CD14-positive monocyte (primary cell): ENCODE measurements at regions not wholly inside any gene's neighbourhood (a gene's known extent, or its start where the extent isn't known, plus 50 kb on each side); places are given as distances from the start of the nearest gene placed in this dataset.

ENCODE experiments used
- DNase-seq, 3 donors: peaks; one replicate each; pipeline ENCODE4 v3.0.0-alpha.2; 2011 to 2022
- H2AFZ ChIP-seq: 2 replicates; pipeline ENCODE4 v1.6.0; 2012; ENCODE audit warnings: mild to moderate bottlenecking, low read depth, low read length, inconsistent platforms; ENCODE audit not compliant: insufficient read depth, poor library complexity, severe bottlenecking
- H3K27ac ChIP-seq, 2 donors: 1 replicate in 1 of 2; 2 replicates in 1 of 2; pipeline ENCODE4 v1.5.1; 2012 to 2013; ENCODE audit warnings: low read length in 2 of 2, control low read depth in 1 of 2, inconsistent platforms in 1 of 2, low read depth in 1 of 2, mild to moderate bottlenecking in 1 of 2
- H3K27me3 ChIP-seq, 2 donors: one replicate each; pipeline versions ENCODE4 v1.6.0 to v1.6.1; 2011 to 2013; ENCODE audit warnings: low read length in 2 of 2; ENCODE audit not compliant: control insufficient read depth in 2 of 2, insufficient read depth in 2 of 2
- H3K36me3 ChIP-seq, 2 donors: replicated peaks in 1 of 2; 1 replicate in 1 of 2; 2 replicates in 1 of 2; pipeline versions ENCODE4 v1.5.1 to v1.6.1; 2012 to 2013; ENCODE audit warnings: low read length in 2 of 2, control low read depth in 1 of 2, inconsistent platforms in 1 of 2, mild to moderate bottlenecking in 1 of 2; ENCODE audit not compliant: insufficient read depth in 2 of 2, control insufficient read depth in 1 of 2
- H3K4me1 ChIP-seq, 2 donors: 1 replicate in 1 of 2; 2 replicates in 1 of 2; pipeline versions ENCODE4 v1.5.1 to v1.6.1; 2012 to 2013; ENCODE audit warnings: low read length in 2 of 2, control low read depth in 1 of 2, inconsistent platforms in 1 of 2, mild to moderate bottlenecking in 1 of 2, moderate library complexity in 1 of 2; ENCODE audit not compliant: insufficient read depth in 2 of 2, control insufficient read depth in 1 of 2
- H3K4me2 ChIP-seq: replicated peaks from 2 replicates; pipeline ENCODE3; 2012; ENCODE audit warnings: low read length, moderate library complexity, mild to moderate bottlenecking; ENCODE audit not compliant: poor library complexity, severe bottlenecking; ENCODE audit errors: extremely low read depth
- H3K4me3 ChIP-seq, 3 experiments: fragments of 200-600 bp in 1 of 3; sonication (generic) in 1 of 3; replicated peaks in 1 of 3; 1 replicate in 2 of 3; 2 replicates in 1 of 3; pipeline ENCODE4 v1.5.1; 2011 to 2013; ENCODE audit warnings: low read length in 3 of 3, mild to moderate bottlenecking in 3 of 3, control low read depth in 2 of 3, low read depth in 2 of 3, inconsistent platforms in 1 of 3, moderate library complexity in 1 of 3
- H3K79me2 ChIP-seq: 2 replicates; pipeline ENCODE4 v1.6.0; 2012; ENCODE audit warnings: mild to moderate bottlenecking, control low read depth, inconsistent platforms, low read length, moderate library complexity; ENCODE audit not compliant: insufficient read depth
- H3K9ac ChIP-seq: 2 replicates; pipeline ENCODE4 v1.6.0; 2017; ENCODE audit warnings: low read length, mild to moderate bottlenecking; ENCODE audit not compliant: insufficient read depth, poor library complexity, severe bottlenecking
- H3K9me3 ChIP-seq, 2 donors: replicated peaks in 1 of 2; 1 replicate in 1 of 2; 2 replicates in 1 of 2; pipeline versions ENCODE4 v1.5.1 to v1.6.1; 2012 to 2013; ENCODE audit warnings: low read length in 2 of 2, control low read depth in 1 of 2; ENCODE audit not compliant: control insufficient read depth in 1 of 2, insufficient read depth in 1 of 2
- H4K20me1 ChIP-seq: 2 replicates; pipeline ENCODE4 v1.6.0; 2012; ENCODE audit warnings: mild to moderate bottlenecking, low read length, control low read depth, moderate library complexity; ENCODE audit not compliant: insufficient read depth
- H3K27ac Mint-ChIP-seq, 7 donors: one replicate each; pipeline ENCODE4 v1.8.0; 2020; ENCODE audit warnings: mild to moderate bottlenecking in 7 of 7, mixed read lengths in 7 of 7, moderate library complexity in 6 of 7, inconsistent platforms in 2 of 7
- H3K27me3 Mint-ChIP-seq, 3 donors: one replicate each; pipeline ENCODE4 v1.8.0; 2021 to 2022; ENCODE audit warnings: low read depth in 3 of 3, mild to moderate bottlenecking in 3 of 3, mixed read lengths in 3 of 3, moderate library complexity in 3 of 3, inconsistent platforms in 1 of 3
- H3K36me3 Mint-ChIP-seq, 2 donors: one replicate each; pipeline ENCODE4 v1.8.0; 2020; ENCODE audit warnings: mixed read lengths in 2 of 2, inconsistent platforms in 1 of 2, mild to moderate bottlenecking in 1 of 2
- H3K4me1 Mint-ChIP-seq: one replicate; pipeline ENCODE4 v1.8.0; 2020; ENCODE audit warnings: mild to moderate bottlenecking, mixed read lengths
- H3K4me3 Mint-ChIP-seq, 2 donors: one replicate each; pipeline ENCODE4 v1.8.0; 2020; ENCODE audit warnings: mild to moderate bottlenecking in 2 of 2, mixed read lengths in 2 of 2, moderate library complexity in 1 of 2
- H3K9me3 Mint-ChIP-seq, 7 donors: one replicate each; pipeline ENCODE4 v1.8.0; 2020 to 2022; ENCODE audit warnings: mixed read lengths in 7 of 7, mild to moderate bottlenecking in 6 of 7, moderate library complexity in 6 of 7, inconsistent platforms in 2 of 7
- CTCF ChIP-seq: fragments of 200-600 bp; IDR thresholded peaks from one replicate; pipeline ENCODE4 v1.8.0; 2022; ENCODE audit warnings: antibody characterized with exemption, mild to moderate bottlenecking
- WGBS: methylation state at CpG from one replicate; pipeline ENCODE4 v1.1.5; 2013; ENCODE audit warnings: missing lambda C conversion rate; ENCODE audit not compliant: insufficient coverage; 5-methylcytosine and 5-hydroxymethylcytosine counted together
- intact Hi-C, 2 donors: fragments of 100-400 bp; cut with micrococcal nuclease; formaldehyde crosslinking; loops; one replicate each; pipeline versions ENCODE4 v1.15.0 to v1.15.1; 2023

GRCh38 chr2:19772981-19773380 lies 128.8 kb downstream of the TTC32 start:
- no peak overlapping the region for H3K27ac Mint-ChIP-seq
- no peak overlapping the region for H3K4me2 ChIP-seq
- H4K20me1 ChIP-seq, result no peaks in the 10 kb centered on the region
- peaks cover 0 to under 1% (median 0%) of the 10 kb centered on the region in 7 donors for H3K9me3 Mint-ChIP-seq
- no peak overlapping the region for H2AFZ ChIP-seq
- peaks cover 0 to 8% (median 6%) of the 10 kb centered on the region in 3 donors for H3K27me3 Mint-ChIP-seq
- H3K36me3 ChIP-seq, result no peaks in the 10 kb centered on the region
- no peaks in the 10 kb centered on the region for H3K79me2 ChIP-seq
- no peak overlapping the region for H3K27ac ChIP-seq
- no peak overlapping the region for H3K9ac ChIP-seq
- H3K36me3 Mint-ChIP-seq, result no peaks in the 10 kb centered on the region
- H3K4me3 ChIP-seq, result no peak overlapping the region
- no peaks in the 10 kb centered on the region for H3K4me1 ChIP-seq
- H3K27me3 ChIP-seq, result no peaks in the 10 kb centered on the region
- TF ChIP-seq CTCF, result no peak
- no peak overlapping the region for H3K4me3 Mint-ChIP-seq
- intact Hi-C loops, result no loop called here
- no peaks in the 10 kb centered on the region for H3K9me3 ChIP-seq
- no peaks in the 10 kb centered on the region for H3K4me1 Mint-ChIP-seq
- WGBS, result 100% methylated on average over 1 of the region's 4 CpGs
- DNase-seq, result no peak

GRCh38 chr2:19769513-19769912 lies 132.3 kb downstream of the TTC32 start:
- Histone ChIP-seq H3K9ac (no peak overlapping the region), H2AFZ (no peak overlapping the region), H3K27ac (no peak overlapping the region), H3K4me2 (no peak overlapping the region), H3K4me1 (no peaks in the 10 kb centered on the region), H3K79me2 (no peaks in the 10 kb centered on the region), H3K9me3 (no peaks in the 10 kb centered on the region), H3K36me3 (no peaks in the 10 kb centered on the region), H3K4me3 (no peak overlapping the region), H4K20me1 (no peaks in the 10 kb centered on the region), H3K27me3 (no peaks in the 10 kb centered on the region)
- H3K27me3 Mint-ChIP-seq, result peaks cover 0 to 6% (median 6%) of the 10 kb centered on the region in 3 donors
- H3K36me3 Mint-ChIP-seq, result no peaks in the 10 kb centered on the region
- no peaks in the 10 kb centered on the region for H3K4me1 Mint-ChIP-seq
- no peak for DNase-seq
- intact Hi-C loops, result no loop called here
- no peak overlapping the region for H3K4me3 Mint-ChIP-seq
- TF ChIP-seq CTCF, result no peak
- peaks cover 0 to 4% (median 0%) of the 10 kb centered on the region in 7 donors for H3K9me3 Mint-ChIP-seq
- no peak overlapping the region for H3K27ac Mint-ChIP-seq
